ENCODE measurements at regions not wholly inside any gene's neighbourhood (a gene's known extent, or its start where the extent isn't known, plus 50 kb on each side); places are given as distances from the start of the nearest gene placed in this dataset.

- TF ChIP-seq CTCF (conservative IDR thresholded peaks at IDR 0.05) (no peak), EZH2 (IDR thresholded peaks at IDR 0.05; ENCODE audit: low read depth) (no peak)
Observed at GRCh38 chr5:143542798-143543144, 139.3 kb upstream of the NR3C1 start.

Data from PC-9 (cell line).